Activated B cell treated with CpG ODN at 0.5 μM for 24 hours (primary cell): ENCODE measurements at regions not wholly inside any gene's neighbourhood (a gene's known extent, or its start where the extent isn't known, plus 50 kb on each side); places are given as distances from the start of the nearest gene placed in this dataset.

Experiments
- ATAC-seq: fragments of 200-7000 bp; cut with Tn5 transposase; one replicate; pipeline ENCODE4 v1.10.0; 2021; ENCODE audit warnings: low read depth, mild to moderate bottlenecking, moderate library complexity
- CTCF ChIA-PET: fragments of 350-600 bp; sonication (Branson Sonifier 250); formaldehyde crosslinking; loops from one replicate; lab custom pipeline; 2021; ENCODE audit warnings: antibody characterized with exemption; lab: Charles Lee
- POLR2A ChIA-PET: fragments of 350-600 bp; sonication (Branson Sonifier 250); formaldehyde crosslinking; loops from one replicate; lab custom pipeline; 2021; ENCODE audit warnings: antibody characterized with exemption; lab: Charles Lee
- DNase-seq: peaks from one replicate; pipeline ENCODE4 v3.0.0; 2022
- H3K27ac Mint-ChIP-seq: one replicate; pipeline ENCODE4 v1.8.0; 2020; ENCODE audit warnings: mixed read lengths
- H3K27me3 Mint-ChIP-seq: one replicate; pipeline ENCODE4 v1.8.0; 2021; ENCODE audit warnings: mixed read lengths
- H3K36me3 Mint-ChIP-seq: one replicate; pipeline ENCODE4 v1.8.0; 2021; ENCODE audit warnings: low read depth, mixed read lengths
- H3K4me1 Mint-ChIP-seq: one replicate; pipeline ENCODE4 v1.8.0; 2021; ENCODE audit warnings: mixed read lengths
- H3K4me3 Mint-ChIP-seq: one replicate; pipeline ENCODE4 v1.8.0; 2020; ENCODE audit warnings: mild to moderate bottlenecking, mixed read lengths
- H3K9me3 Mint-ChIP-seq: one replicate; pipeline ENCODE4 v1.8.0; 2020; ENCODE audit warnings: mixed read lengths
- CTCF ChIP-seq: fragments of 200-600 bp; IDR thresholded peaks from one replicate; pipeline ENCODE4 v1.8.0; 2022; ENCODE audit warnings: antibody characterized with exemption, mild to moderate bottlenecking
- intact Hi-C: fragments of 100-400 bp; cut with micrococcal nuclease; formaldehyde crosslinking; loops from one replicate; pipeline ENCODE4 v1.15.1; 2024

DNA sequence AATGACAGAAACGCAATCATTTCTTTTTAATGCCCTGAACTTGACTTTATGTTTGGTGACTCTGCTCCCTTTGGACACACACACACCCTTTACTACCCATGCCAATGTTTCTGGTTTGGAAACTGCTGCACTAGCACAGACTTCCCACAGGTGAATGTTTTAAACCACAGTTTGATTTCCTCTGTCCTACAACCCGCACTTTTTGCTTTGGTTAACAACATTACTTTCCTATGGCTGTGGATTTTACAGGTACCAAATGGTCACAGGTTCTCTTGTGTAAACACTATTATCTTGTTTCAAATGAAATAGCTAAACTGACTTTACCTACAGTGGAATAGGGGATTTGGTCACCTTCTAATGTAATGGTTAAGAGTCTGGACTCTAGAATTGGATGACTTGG is 51.5 kb upstream of the ZNF644 start:
- Mint-ChIP-seq H3K36me3 (no peaks in the 10 kb centered on the region), H3K27ac (no peak overlapping the region), H3K27me3 (peaks cover 4% of the 10 kb centered on the region), H3K4me3 (no peak overlapping the region), H3K9me3 (peaks cover 4% of the 10 kb centered on the region), H3K4me1 (peaks cover 4% of the 10 kb centered on the region)
- CTCF ChIA-PET, result no interaction called here
- no peak for DNase-seq
- POLR2A ChIA-PET, result no interaction called here
- no peak for ATAC-seq
- intact Hi-C loops, result no loop called here
- no peak for TF ChIP-seq CTCF

- Mint-ChIP-seq H3K36me3 (no peaks in the 10 kb centered on the region), H3K9me3 (peaks cover 4% of the 10 kb centered on the region), H3K4me3 (no peak overlapping the region), H3K4me1 (peaks cover 4% of the 10 kb centered on the region), H3K27me3 (peaks cover 4% of the 10 kb centered on the region), H3K27ac (no peak overlapping the region)
- ATAC-seq (no peak), DNase-seq (no peak)
- no peak for TF ChIP-seq CTCF
- CTCF ChIA-PET, result no interaction called here
- intact Hi-C loops, result no loop called here
- POLR2A ChIA-PET, result no interaction called here
Measured at GRCh38 chr1:91071838-91072237, 50.0 kb upstream of the ZNF644 start.
